Upper lobe of left lung (tissue), 6 donors: ENCODE measurements at regions not wholly inside any gene's neighbourhood (a gene's known extent, or its start where the extent isn't known, plus 50 kb on each side); places are given as distances from the start of the nearest gene placed in this dataset.
A peak's percentile ranks its signal among the peaks of the same experiment; 100 is the strongest.

Experiments
- ATAC-seq, 2 donors: fragments of 200-7000 bp; cut with Tn5 transposase; one replicate each; pipeline ENCODE4 v1.9.1; 2022; ENCODE audit warnings: mild to moderate bottlenecking in 2 of 2, moderate library complexity in 2 of 2; ENCODE audit not compliant: low FRiP score in 2 of 2
- DNase-seq, 2 donors: peaks; one replicate each; pipeline ENCODE4 v3.0.0-alpha.2; 2019 to 2020
- H3K27ac ChIP-seq, 4 donors: fragments of 200-600 bp; sonication (generic); one replicate each; pipeline ENCODE4 v1.5.1; 2016 to 2019
- H3K27me3 ChIP-seq, 4 donors: fragments of 200-600 bp; sonication (generic); one replicate each; pipeline ENCODE4 v1.5.1; 2017 to 2019
- H3K36me3 ChIP-seq, 4 donors: fragments of 200-600 bp; sonication (generic); one replicate each; pipeline ENCODE4 v1.5.1; 2016 to 2019
- H3K4me1 ChIP-seq, 4 donors: fragments of 200-600 bp; sonication (generic); one replicate each; pipeline ENCODE4 v1.5.1; 2018 to 2019
- H3K4me3 ChIP-seq, 4 donors: fragments of 200-600 bp; sonication (generic); one replicate each; pipeline ENCODE4 v1.5.1; 2017 to 2019; ENCODE audit warnings: mild to moderate bottlenecking in 2 of 4, moderate library complexity in 1 of 4
- H3K9me3 ChIP-seq, 4 donors: fragments of 200-600 bp; sonication (generic); one replicate each; pipeline ENCODE4 v1.5.1; 2018 to 2019
- CTCF ChIP-seq, 6 experiments: fragments of 450-650 bp in 4 of 6; fragments of 200-600 bp in 2 of 6; sonication (generic) in 2 of 6; IDR thresholded peaks; one replicate each; pipeline ENCODE4 v1.5.1; 2016 to 2019; ENCODE audit warnings: antibody characterized with exemption in 6 of 6
- EP300 ChIP-seq, 4 donors: sonication (generic); formaldehyde crosslinking; IDR thresholded peaks; one replicate each; pipeline ENCODE4 v1.5.1; 2017; ENCODE audit warnings: antibody characterized with exemption in 4 of 4, control low read depth in 2 of 4
- POLR2A ChIP-seq, 4 donors: fragments of 450-650 bp; IDR thresholded peaks; one replicate each; pipeline ENCODE4 v1.5.1; 2016 to 2017; ENCODE audit warnings: antibody characterized with exemption in 4 of 4, mild to moderate bottlenecking in 2 of 4
- POLR2AphosphoS5 ChIP-seq, 2 donors: sonication (generic); formaldehyde crosslinking; IDR thresholded peaks; one replicate each; pipeline ENCODE4 v1.5.1; 2017; ENCODE audit warnings: antibody characterized with exemption in 2 of 2
- WGBS, 2 donors: methylation state at CpG; one replicate each; pipeline ENCODE4 v1.1.5; 2017 to 2018; 5-methylcytosine and 5-hydroxymethylcytosine counted together
- donor health status: DM: no; HTN: no; CAD: no; lungs with moderate emphysema.
- donor health status: DM: no; HTN: yes; CAD: no; lungs with severe emphysema.

GRCh38 chr20:19882446-19882845 is 124.4 kb downstream of the RIN2 start:
- peaks cover 19 to 26% (median 25%) of the 10 kb centered on the region in 4 donors for H3K4me1 ChIP-seq
- ATAC-seq = no peak
- TF ChIP-seq POLR2A (IDR thresholded peaks at IDR 0.05) = no peak
- TF ChIP-seq POLR2AphosphoS5 (IDR thresholded peaks at IDR 0.05) = no peak
- TF ChIP-seq EP300 (IDR thresholded peaks at IDR 0.05) = no peak
- H3K9me3 ChIP-seq = no peaks in the 10 kb centered on the region
- no peaks in the 10 kb centered on the region for H3K27me3 ChIP-seq
- no peaks in the 10 kb centered on the region for H3K36me3 ChIP-seq
- H3K27ac ChIP-seq = no peak overlapping the region
- WGBS, 2 donors = 69 to 89% methylated on average over 3 of the region's 3 CpGs
- H3K4me3 ChIP-seq = no peak overlapping the region
- no peak for DNase-seq

- H3K4me3 ChIP-seq = no peak overlapping the region
- WGBS, 2 donors = 96 to 100% methylated on average over 3 of the region's 3 CpGs
- H3K4me1 ChIP-seq = peaks cover 29 to 36% (median 30%) of the 10 kb centered on the region in 4 donors
- H3K27me3 ChIP-seq = no peaks in the 10 kb centered on the region
- ATAC-seq = no peak
- no peak overlapping the region for H3K27ac ChIP-seq
- H3K36me3 ChIP-seq = no peaks in the 10 kb centered on the region
- no peak for DNase-seq
- H3K9me3 ChIP-seq = no peaks in the 10 kb centered on the region
- no peak for TF ChIP-seq EP300 (IDR thresholded peaks at IDR 0.05)
- no peak for TF ChIP-seq POLR2AphosphoS5 (IDR thresholded peaks at IDR 0.05)
- TF ChIP-seq CTCF (IDR thresholded peaks at IDR 0.05) = no peak
- TF ChIP-seq POLR2A (IDR thresholded peaks at IDR 0.05) = no peak
Measured at GRCh38 chr20:19883501-19883900, 125.4 kb downstream of the RIN2 start.

GRCh38 chr20:19885594-19885938 is 127.5 kb downstream of the RIN2 start:
- no peak for TF ChIP-seq CTCF (IDR thresholded peaks at IDR 0.05)
- no peak for TF ChIP-seq EP300 (IDR thresholded peaks at IDR 0.05)
- no peak for TF ChIP-seq POLR2A (IDR thresholded peaks at IDR 0.05)
- no peak for TF ChIP-seq POLR2AphosphoS5 (IDR thresholded peaks at IDR 0.05)
- ATAC-seq (no peak), DNase-seq (no peak)
- Histone ChIP-seq H3K4me3 (peak overlapping the region in 2 of 4 donors; percentile 44 to 45), H3K27me3 (no peaks in the 10 kb centered on the region), H3K27ac (peak overlapping the region; percentile 77 to 91 (median 87)), H3K4me1 (peaks cover 37 to 50% (median 46%) of the 10 kb centered on the region in 4 donors), H3K36me3 (peaks cover 0 to 4% (median 0%) of the 10 kb centered on the region in 4 donors), H3K9me3 (no peaks in the 10 kb centered on the region)
- WGBS, 2 donors = 45 to 55% methylated on average over 5 of the region's 5 CpGs

- no peaks in the 10 kb centered on the region for H3K9me3 ChIP-seq
- H3K36me3 ChIP-seq = peaks cover 0 to 6% (median 0%) of the 10 kb centered on the region in 4 donors
- 32 to 45% methylated on average over 12 to 16 of the region's 16 CpGs for WGBS, 2 donors
- H3K4me1 ChIP-seq = peaks cover 39 to 56% (median 51%) of the 10 kb centered on the region in 4 donors
- H3K27ac ChIP-seq = peak overlapping the region; percentile 77 to 91 (median 87)
- H3K27me3 ChIP-seq = no peaks in the 10 kb centered on the region
- peak; percentile 36 to 58 for DNase-seq
- peak overlapping the region in 3 of 4 donors; percentile 33 to 45 (median 44) for H3K4me3 ChIP-seq
- TF ChIP-seq POLR2A (IDR thresholded peaks at IDR 0.05) = peak in 2 of 4 donors; percentile 14 to 37
- TF ChIP-seq POLR2AphosphoS5 (IDR thresholded peaks at IDR 0.05) = peak; percentile 67 to 84
- TF ChIP-seq CTCF (IDR thresholded peaks at IDR 0.05) = no peak
- TF ChIP-seq EP300 (IDR thresholded peaks at IDR 0.05) = no peak
- peak; percentile 22 to 45 for ATAC-seq
Measured at GRCh38 chr20:19885939-19886660, 128.0 kb downstream of the RIN2 start.

- peaks cover 43 to 60% (median 56%) of the 10 kb centered on the region in 4 donors for H3K4me1 ChIP-seq
- no peak for ATAC-seq
- peaks cover 0 to 13% (median 0%) of the 10 kb centered on the region in 4 donors for H3K36me3 ChIP-seq
- no peak for DNase-seq
- TF ChIP-seq EP300 (IDR thresholded peaks at IDR 0.05) (no peak), POLR2AphosphoS5 (IDR thresholded peaks at IDR 0.05) (no peak), CTCF (IDR thresholded peaks at IDR 0.05) (no peak), POLR2A (IDR thresholded peaks at IDR 0.05) (no peak)
- H3K27ac ChIP-seq = peak overlapping the region; percentile 77 to 91 (median 87)
- H3K27me3 ChIP-seq = no peaks in the 10 kb centered on the region
- peak overlapping the region in 3 of 4 donors; percentile 33 to 45 (median 44) for H3K4me3 ChIP-seq
- H3K9me3 ChIP-seq = no peaks in the 10 kb centered on the region
- WGBS, 2 donors = 53 to 62% methylated on average over 8 of the region's 8 CpGs
Measured at GRCh38 chr20:19886661-19887288, 128.7 kb downstream of the RIN2 start.
